Liver (tissue), 8 donors: ENCODE measurements at regions not wholly inside any gene's neighbourhood (a gene's known extent, or its start where the extent isn't known, plus 50 kb on each side); places are given as distances from the start of the nearest gene placed in this dataset.

Source experiments
- DNase-seq: peaks from one replicate; pipeline ENCODE4 v3.0.0-alpha.2; 2017; ENCODE audit warnings: low spot score
- H3K27ac ChIP-seq, 2 donors: one replicate each; pipeline ENCODE4 v1.7.0; 2013; ENCODE audit warnings: inconsistent platforms in 2 of 2, low read length in 2 of 2, control low read depth in 1 of 2, low read depth in 1 of 2, mild to moderate bottlenecking in 1 of 2
- H3K27me3 ChIP-seq, 4 donors: one replicate each; pipeline versions ENCODE4 v1.6.1 to v1.7.0; 2013; ENCODE audit warnings: low read length in 3 of 4, inconsistent platforms in 1 of 4, mild to moderate bottlenecking in 1 of 4, moderate library complexity in 1 of 4; ENCODE audit not compliant: control insufficient read depth in 4 of 4, insufficient read depth in 4 of 4
- H3K36me3 ChIP-seq, 4 donors: one replicate each; pipeline versions ENCODE4 v1.6.1 to v1.7.0; 2013; ENCODE audit warnings: low read length in 3 of 4, mild to moderate bottlenecking in 3 of 4, low read depth in 1 of 4, moderate library complexity in 1 of 4; ENCODE audit not compliant: control insufficient read depth in 4 of 4, insufficient read depth in 3 of 4
- H3K4me1 ChIP-seq, 4 donors: one replicate each; pipeline versions ENCODE4 v1.6.1 to v1.7.0; 2013; ENCODE audit warnings: low read length in 3 of 4, mild to moderate bottlenecking in 3 of 4, moderate library complexity in 1 of 4; ENCODE audit not compliant: control insufficient read depth in 4 of 4, insufficient read depth in 4 of 4
- H3K4me3 ChIP-seq, 3 donors: one replicate each; pipeline versions ENCODE4 v1.6.1 to v1.7.0; 2013; ENCODE audit warnings: low read length in 3 of 3, control low read depth in 1 of 3, low read depth in 1 of 3, mild to moderate bottlenecking in 1 of 3
- H3K9ac ChIP-seq, 2 donors: one replicate each; pipeline ENCODE4 v1.7.0; 2013; ENCODE audit warnings: low read length in 2 of 2, mild to moderate bottlenecking in 2 of 2, moderate library complexity in 2 of 2, control low read depth in 1 of 2, low read depth in 1 of 2
- H3K9me3 ChIP-seq, 4 donors: one replicate each; pipeline versions ENCODE4 v1.6.1 to v1.7.0; 2013; ENCODE audit warnings: low read length in 3 of 4; ENCODE audit not compliant: control insufficient read depth in 4 of 4
- EGR1 ChIP-seq, 2 donors: IDR thresholded peaks; 2 replicates each; pipeline ENCODE4 v1.6.1; 2016 to 2018; ENCODE audit warnings: antibody characterized with exemption in 2 of 2, low read depth in 2 of 2
- FOXA2 ChIP-seq: IDR thresholded peaks from 2 replicates; pipeline ENCODE4 v1.6.1; 2016; ENCODE audit warnings: antibody characterized with exemption
- GABPA ChIP-seq, 2 donors: IDR thresholded peaks in 1 of 2; conservative IDR thresholded peaks in 1 of 2; 2 replicates each; pipeline ENCODE4 v1.6.1; 2016; ENCODE audit warnings: antibody characterized with exemption in 2 of 2, mild to moderate bottlenecking in 1 of 2, moderate library complexity in 1 of 2
- HNF4A ChIP-seq, 2 donors: conservative IDR thresholded peaks; 2 replicates each; pipeline ENCODE4 v1.6.1; 2016; ENCODE audit warnings: antibody characterized with exemption in 2 of 2, mild to moderate bottlenecking in 2 of 2
- HNF4G ChIP-seq: IDR thresholded peaks from 2 replicates; pipeline ENCODE4 v1.6.1; 2016; ENCODE audit warnings: antibody characterized with exemption
- JUND ChIP-seq, 2 donors: IDR thresholded peaks; 2 replicates each; pipeline ENCODE4 v1.6.1; 2016; ENCODE audit warnings: antibody characterized with exemption in 2 of 2
- NR2F2 ChIP-seq: IDR thresholded peaks from 2 replicates; pipeline ENCODE4 v1.6.1; 2016; ENCODE audit warnings: antibody characterized with exemption
- RAD21 ChIP-seq, 2 donors: IDR thresholded peaks; 2 replicates each; pipeline ENCODE4 v1.6.1; 2016; ENCODE audit warnings: antibody characterized with exemption in 2 of 2, mild to moderate bottlenecking in 2 of 2
- RXRA ChIP-seq, 2 donors: IDR thresholded peaks; 2 replicates each; pipeline ENCODE4 v1.6.1; 2017 to 2018; ENCODE audit warnings: antibody characterized with exemption in 2 of 2, mild to moderate bottlenecking in 1 of 2
- TAF1 ChIP-seq: conservative IDR thresholded peaks from 2 replicates; pipeline ENCODE4 v1.6.1; 2016; ENCODE audit warnings: antibody characterized with exemption, mild to moderate bottlenecking
- YY1 ChIP-seq: IDR thresholded peaks from 2 replicates; pipeline ENCODE4 v1.6.1; 2016; ENCODE audit warnings: antibody characterized with exemption, mild to moderate bottlenecking
- WGBS: extraction: QIAGEN DNeasy Blood & Tissue Kit; methylation state at CpG from one replicate; pipeline ENCODE4 v1.1.7; 2013; 5-methylcytosine and 5-hydroxymethylcytosine counted together
- TF ChIP-seq, protein P1 (sequence below): IDR thresholded peaks from 2 replicates; pipeline ENCODE4 v1.6.1; 2016; ENCODE audit warnings: antibody characterized with exemption
- TF ChIP-seq, protein P2 (sequence below): IDR thresholded peaks from 2 replicates; pipeline ENCODE4 v1.6.1; 2016; ENCODE audit warnings: antibody characterized with exemption, mild to moderate bottlenecking
- TF ChIP-seq, protein P3 (sequence below): fragments of 150-350 bp; IDR thresholded peaks from 2 replicates; pipeline ENCODE4 v1.5.1; 2017; ENCODE audit warnings: improper control_type of control experiment, low read depth, low read length; ENCODE audit not compliant: missing input control
- TF ChIP-seq, protein P4 (sequence below): IDR thresholded peaks from 2 replicates; pipeline ENCODE4 v1.6.1; 2016; ENCODE audit warnings: antibody characterized with exemption
- TF ChIP-seq, protein P5 (sequence below): IDR thresholded peaks from 2 replicates; pipeline ENCODE4 v1.6.1; 2016; ENCODE audit warnings: antibody characterized with exemption
- donor health status: healthy.
- donor health status: healthy.
- donor health status: healthy.
- donor health status: healthy.
- donor health status: healthy.

DNA sequence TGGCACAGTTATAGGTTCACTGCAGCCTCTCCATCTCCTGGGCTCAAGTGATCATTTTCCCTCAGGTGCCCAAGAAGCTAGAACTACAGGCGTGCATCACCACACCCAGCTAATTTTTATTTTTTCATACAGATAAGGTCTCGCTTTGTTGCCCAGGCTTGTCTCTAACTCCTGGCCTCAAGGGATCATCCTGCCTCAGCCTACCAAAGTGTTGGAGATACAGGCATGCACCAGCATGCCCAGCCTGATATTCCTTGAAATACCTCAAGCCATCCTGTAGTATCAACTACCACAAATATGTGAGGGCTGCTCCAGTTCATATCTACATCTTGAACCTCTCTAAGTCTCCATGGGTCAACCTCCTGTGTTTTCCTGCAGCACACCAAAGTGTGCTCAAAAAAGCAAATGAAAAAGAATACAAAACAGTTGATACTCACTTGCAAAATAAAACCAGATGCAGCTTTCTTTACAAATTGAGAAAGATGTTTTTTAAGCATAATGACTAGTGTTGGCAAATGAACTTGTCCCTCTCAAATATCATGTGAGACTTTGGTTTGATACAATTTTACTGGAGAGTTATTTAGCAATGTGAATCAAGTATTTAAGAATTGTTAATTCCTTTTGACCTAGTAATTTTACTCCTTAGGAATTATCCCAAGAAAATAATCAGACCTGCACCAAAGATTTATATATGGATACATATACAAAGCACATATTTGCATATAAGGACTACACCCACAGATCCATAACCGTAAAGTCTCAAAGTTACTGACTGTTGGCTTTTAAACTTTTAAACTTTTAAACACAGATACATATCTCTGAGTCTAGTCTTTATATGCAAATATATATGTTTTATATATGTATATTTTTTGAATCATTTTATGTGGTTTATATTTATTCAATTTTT is 197.7 kb downstream of the NRIP1 start:
- Histone ChIP-seq H3K27me3 (no peaks in the 10 kb centered on the region), H3K36me3 (no peaks in the 10 kb centered on the region), H3K4me3 (no peak overlapping the region), H3K9ac (no peak overlapping the region), H3K27ac (no peak overlapping the region), H3K4me1 (peaks cover 0 to 14% (median 6%) of the 10 kb centered on the region in 4 donors), H3K9me3 (no peaks in the 10 kb centered on the region)
- DNase-seq = no peak
- WGBS = 97% methylated on average over 3 of the region's 3 CpGs
- TF ChIP-seq, protein P1, sequence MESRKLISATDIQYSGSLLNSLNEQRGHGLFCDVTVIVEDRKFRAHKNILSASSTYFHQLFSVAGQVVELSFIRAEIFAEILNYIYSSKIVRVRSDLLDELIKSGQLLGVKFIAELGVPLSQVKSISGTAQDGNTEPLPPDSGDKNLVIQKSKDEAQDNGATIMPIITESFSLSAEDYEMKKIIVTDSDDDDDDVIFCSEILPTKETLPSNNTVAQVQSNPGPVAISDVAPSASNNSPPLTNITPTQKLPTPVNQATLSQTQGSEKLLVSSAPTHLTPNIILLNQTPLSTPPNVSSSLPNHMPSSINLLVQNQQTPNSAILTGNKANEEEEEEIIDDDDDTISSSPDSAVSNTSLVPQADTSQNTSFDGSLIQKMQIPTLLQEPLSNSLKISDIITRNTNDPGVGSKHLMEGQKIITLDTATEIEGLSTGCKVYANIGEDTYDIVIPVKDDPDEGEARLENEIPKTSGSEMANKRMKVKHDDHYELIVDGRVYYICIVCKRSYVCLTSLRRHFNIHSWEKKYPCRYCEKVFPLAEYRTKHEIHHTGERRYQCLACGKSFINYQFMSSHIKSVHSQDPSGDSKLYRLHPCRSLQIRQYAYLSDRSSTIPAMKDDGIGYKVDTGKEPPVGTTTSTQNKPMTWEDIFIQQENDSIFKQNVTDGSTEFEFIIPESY = no peak
- TF ChIP-seq HNF4A (conservative IDR thresholded peaks at IDR 0.05) = no peak
- TF ChIP-seq YY1 = no peak
- no peak for TF ChIP-seq HNF4G
- no peak for TF ChIP-seq RXRA (IDR thresholded peaks at IDR 0.05)
- TF ChIP-seq, protein P2, sequence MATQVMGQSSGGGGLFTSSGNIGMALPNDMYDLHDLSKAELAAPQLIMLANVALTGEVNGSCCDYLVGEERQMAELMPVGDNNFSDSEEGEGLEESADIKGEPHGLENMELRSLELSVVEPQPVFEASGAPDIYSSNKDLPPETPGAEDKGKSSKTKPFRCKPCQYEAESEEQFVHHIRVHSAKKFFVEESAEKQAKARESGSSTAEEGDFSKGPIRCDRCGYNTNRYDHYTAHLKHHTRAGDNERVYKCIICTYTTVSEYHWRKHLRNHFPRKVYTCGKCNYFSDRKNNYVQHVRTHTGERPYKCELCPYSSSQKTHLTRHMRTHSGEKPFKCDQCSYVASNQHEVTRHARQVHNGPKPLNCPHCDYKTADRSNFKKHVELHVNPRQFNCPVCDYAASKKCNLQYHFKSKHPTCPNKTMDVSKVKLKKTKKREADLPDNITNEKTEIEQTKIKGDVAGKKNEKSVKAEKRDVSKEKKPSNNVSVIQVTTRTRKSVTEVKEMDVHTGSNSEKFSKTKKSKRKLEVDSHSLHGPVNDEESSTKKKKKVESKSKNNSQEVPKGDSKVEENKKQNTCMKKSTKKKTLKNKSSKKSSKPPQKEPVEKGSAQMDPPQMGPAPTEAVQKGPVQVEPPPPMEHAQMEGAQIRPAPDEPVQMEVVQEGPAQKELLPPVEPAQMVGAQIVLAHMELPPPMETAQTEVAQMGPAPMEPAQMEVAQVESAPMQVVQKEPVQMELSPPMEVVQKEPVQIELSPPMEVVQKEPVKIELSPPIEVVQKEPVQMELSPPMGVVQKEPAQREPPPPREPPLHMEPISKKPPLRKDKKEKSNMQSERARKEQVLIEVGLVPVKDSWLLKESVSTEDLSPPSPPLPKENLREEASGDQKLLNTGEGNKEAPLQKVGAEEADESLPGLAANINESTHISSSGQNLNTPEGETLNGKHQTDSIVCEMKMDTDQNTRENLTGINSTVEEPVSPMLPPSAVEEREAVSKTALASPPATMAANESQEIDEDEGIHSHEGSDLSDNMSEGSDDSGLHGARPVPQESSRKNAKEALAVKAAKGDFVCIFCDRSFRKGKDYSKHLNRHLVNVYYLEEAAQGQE = no peak
- no peak for TF ChIP-seq EGR1 (IDR thresholded peaks at IDR 0.05; ENCODE audit: low read depth in 2 of 2)
- no peak for TF ChIP-seq FOXA2
- TF ChIP-seq TAF1 = no peak
- TF ChIP-seq, protein P3, sequence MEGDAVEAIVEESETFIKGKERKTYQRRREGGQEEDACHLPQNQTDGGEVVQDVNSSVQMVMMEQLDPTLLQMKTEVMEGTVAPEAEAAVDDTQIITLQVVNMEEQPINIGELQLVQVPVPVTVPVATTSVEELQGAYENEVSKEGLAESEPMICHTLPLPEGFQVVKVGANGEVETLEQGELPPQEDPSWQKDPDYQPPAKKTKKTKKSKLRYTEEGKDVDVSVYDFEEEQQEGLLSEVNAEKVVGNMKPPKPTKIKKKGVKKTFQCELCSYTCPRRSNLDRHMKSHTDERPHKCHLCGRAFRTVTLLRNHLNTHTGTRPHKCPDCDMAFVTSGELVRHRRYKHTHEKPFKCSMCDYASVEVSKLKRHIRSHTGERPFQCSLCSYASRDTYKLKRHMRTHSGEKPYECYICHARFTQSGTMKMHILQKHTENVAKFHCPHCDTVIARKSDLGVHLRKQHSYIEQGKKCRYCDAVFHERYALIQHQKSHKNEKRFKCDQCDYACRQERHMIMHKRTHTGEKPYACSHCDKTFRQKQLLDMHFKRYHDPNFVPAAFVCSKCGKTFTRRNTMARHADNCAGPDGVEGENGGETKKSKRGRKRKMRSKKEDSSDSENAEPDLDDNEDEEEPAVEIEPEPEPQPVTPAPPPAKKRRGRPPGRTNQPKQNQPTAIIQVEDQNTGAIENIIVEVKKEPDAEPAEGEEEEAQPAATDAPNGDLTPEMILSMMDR = no peak

DNA sequence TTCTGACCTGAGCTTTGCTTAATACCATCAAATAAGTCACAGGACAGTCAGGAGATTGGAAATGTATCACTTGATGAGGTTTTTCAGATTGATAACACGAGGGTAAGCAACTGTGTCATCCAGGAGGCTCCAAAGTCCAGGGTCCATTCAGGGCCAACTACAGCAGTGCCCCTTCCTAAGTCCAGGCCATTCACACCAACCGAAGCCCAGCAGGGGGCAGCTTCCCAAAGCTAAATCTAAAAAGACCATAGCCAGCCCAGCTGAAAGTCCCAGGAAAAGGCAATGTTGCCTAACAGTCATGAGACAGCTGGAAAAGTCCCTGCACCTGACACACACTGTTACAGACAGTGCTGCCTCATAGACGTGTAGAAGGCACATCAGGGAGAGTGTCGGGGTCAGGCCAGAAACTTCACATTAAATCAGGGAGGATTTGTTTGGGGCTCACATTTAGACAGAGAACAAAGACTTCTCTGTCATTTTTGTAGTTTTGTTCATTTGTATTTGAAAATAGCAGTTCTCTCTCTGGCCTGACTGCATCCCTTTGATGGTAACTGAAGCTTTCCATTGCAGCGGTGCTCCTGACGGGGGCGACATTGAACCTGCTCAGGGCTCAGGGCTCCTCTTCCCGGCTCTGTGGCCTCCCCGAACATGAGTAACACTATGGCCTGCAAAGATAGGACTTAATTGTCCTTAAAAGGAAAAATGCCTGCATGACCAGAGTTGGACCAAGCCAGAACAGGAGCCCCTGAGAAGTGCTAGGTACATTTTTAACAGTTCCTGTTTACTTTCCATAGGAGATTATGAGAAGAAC is 200.4 kb downstream of the NRIP1 start:
- peak overlapping the region in 1 of 2 donors; percentile 52 for H3K9ac ChIP-seq
- H3K27ac ChIP-seq = peak overlapping the region; percentile 78 to 84
- H3K4me3 ChIP-seq = no peak overlapping the region
- TF ChIP-seq EGR1 (IDR thresholded peaks at IDR 0.05; ENCODE audit: low read depth in 2 of 2) (peak in 1 of 2 donors; percentile 67), JUND (IDR thresholded peaks at IDR 0.05) (peak; percentile 66 to 83), YY1 (peak; percentile 70), HNF4G (peak; percentile 100), GABPA (IDR thresholded peaks at IDR 0.05 in 1 of 2, conservative IDR thresholded peaks at IDR 0.05 in 1 of 2) (no peak), HNF4A (conservative IDR thresholded peaks at IDR 0.05) (peak; percentile 99 to 100), NR2F2 (peak; percentile 82), RAD21 (IDR thresholded peaks at IDR 0.05) (peak; percentile 79 to 86), FOXA2 (peak; percentile 38)
- TF ChIP-seq, protein P1 = peak; percentile 44
- TF ChIP-seq, protein P4, sequence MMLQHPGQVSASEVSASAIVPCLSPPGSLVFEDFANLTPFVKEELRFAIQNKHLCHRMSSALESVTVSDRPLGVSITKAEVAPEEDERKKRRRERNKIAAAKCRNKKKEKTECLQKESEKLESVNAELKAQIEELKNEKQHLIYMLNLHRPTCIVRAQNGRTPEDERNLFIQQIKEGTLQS = peak; percentile 32
- TF ChIP-seq, protein P5, sequence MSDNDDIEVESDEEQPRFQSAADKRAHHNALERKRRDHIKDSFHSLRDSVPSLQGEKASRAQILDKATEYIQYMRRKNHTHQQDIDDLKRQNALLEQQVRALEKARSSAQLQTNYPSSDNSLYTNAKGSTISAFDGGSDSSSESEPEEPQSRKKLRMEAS = peak; percentile 65
- TF ChIP-seq, protein P3 = peak; percentile 81

More for the DNA sequence above, 200.4 kb downstream of the NRIP1 start:
- H3K36me3 ChIP-seq = no peaks in the 10 kb centered on the region
- peaks cover 0 to 14% (median 6%) of the 10 kb centered on the region in 4 donors for H3K4me1 ChIP-seq
- 12% methylated on average over 9 of the region's 9 CpGs for WGBS
- DNase-seq = peak; percentile 54
- no peaks in the 10 kb centered on the region for H3K27me3 ChIP-seq
- no peaks in the 10 kb centered on the region for H3K9me3 ChIP-seq
